ENCODE measurements at regions not wholly inside any gene's neighbourhood (a gene's known extent, or its start where the extent isn't known, plus 50 kb on each side); places are given as distances from the start of the nearest gene placed in this dataset.
"Not testable (repeated sequence)": the region's sequence is repeated elsewhere in the genome, so short reads cannot be mapped to it uniquely, and the experiment has no call there.

DNA sequence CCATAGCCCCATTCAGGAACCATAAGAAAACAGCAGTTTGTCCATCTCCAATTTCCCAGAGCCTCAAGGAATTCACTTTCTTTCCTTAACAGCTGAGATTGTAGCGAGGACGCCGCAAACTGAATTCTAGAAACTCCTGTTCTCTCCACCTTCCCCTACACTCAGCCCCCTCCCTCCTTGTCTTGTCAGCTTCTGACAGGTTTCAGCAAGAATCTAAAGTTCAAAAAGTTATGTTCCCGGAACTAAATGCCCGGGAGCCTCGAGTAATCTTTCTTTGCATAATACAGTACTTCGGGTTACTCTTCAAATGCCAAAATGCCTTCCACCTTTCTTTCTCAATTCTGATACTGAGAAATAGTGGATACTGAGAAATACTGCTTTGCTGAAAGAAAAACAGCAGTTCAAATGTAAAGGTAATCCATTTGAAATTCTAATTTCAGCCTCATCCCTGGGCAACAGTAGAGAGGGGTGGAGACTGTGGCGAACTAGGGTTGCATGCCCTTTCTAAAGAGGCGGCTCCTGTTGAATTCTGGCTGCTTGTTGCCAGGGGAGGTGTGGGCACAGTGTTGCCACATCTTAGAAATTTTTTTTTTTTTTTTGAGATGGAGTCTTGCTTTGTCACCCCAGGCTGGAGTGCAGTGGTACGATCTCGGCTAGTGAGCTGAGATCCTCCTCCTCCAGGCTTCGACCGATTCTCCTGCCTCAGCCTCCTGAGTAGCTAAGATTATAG is 63.5 kb upstream of the USP7 start:
- no peak overlapping the region for H3K27ac ChIP-seq (ENCODE audit: low read depth, low read length, poor library complexity, severe bottlenecking)
- H3K36me3 ChIP-seq (ENCODE audit: insufficient read depth, low read length, poor library complexity, severe bottlenecking): no peaks in the 10 kb centered on the region
- no peaks in the 10 kb centered on the region for H3K4me1 ChIP-seq (ENCODE audit: insufficient read depth, low read length, poor library complexity, severe bottlenecking)
- intact Hi-C loops (cut with micrococcal nuclease; ENCODE audit: unreplicated experiment): no loop called here
- POLR2A ChIA-PET (ENCODE audit: low non-redundant PET): interaction anchor here (0.6 to 0.9 kb wide), 3 partner anchors 33 to 374 kb away, joined by 4 to 6 read pairs (median 6); no protein-coding TSS in a partner anchor
- H3K27me3 ChIP-seq (replicated peaks; ENCODE audit: insufficient read depth, low read depth, low read length, poor library complexity): no peaks in the 10 kb centered on the region
- DNase-seq (ENCODE audit: low spot score): no peak
- no peak overlapping the region for H3K4me3 ChIP-seq (ENCODE audit: low read depth, low read length, poor library complexity, severe bottlenecking)
- H3K9me3 ChIP-seq (ENCODE audit: low read depth, low read length, poor library complexity, severe bottlenecking): no peaks in the 10 kb centered on the region
- BruUV-seq (replicated peaks): no TSS peak
- CTCF ChIA-PET: interaction anchor here (1.5 kb wide), 1 partner anchor 19 kb away, joined by 4 read pairs; no protein-coding TSS in a partner anchor
- TF ChIP-seq CTCF (conservative IDR thresholded peaks at IDR 0.05; ENCODE audit: low read depth, low read length): no peak
- TF ChIP-seq EZH2 (IDR thresholded peaks at IDR 0.05; ENCODE audit: borderline replicate concordance, low read depth, low read length, poor library complexity, severe bottlenecking): no peak

- intact Hi-C loops (cut with micrococcal nuclease; ENCODE audit: unreplicated experiment); H3K4me1 ChIP-seq (ENCODE audit: insufficient read depth, low read length, poor library complexity, severe bottlenecking); H3K9me3 ChIP-seq (ENCODE audit: low read depth, low read length, poor library complexity, severe bottlenecking); BruUV-seq (replicated peaks); H3K27ac ChIP-seq (ENCODE audit: low read depth, low read length, poor library complexity, severe bottlenecking); POLR2A ChIA-PET (ENCODE audit: low non-redundant PET); H3K36me3 ChIP-seq (ENCODE audit: insufficient read depth, low read length, poor library complexity, severe bottlenecking); DNase-seq (ENCODE audit: low spot score); H3K27me3 ChIP-seq (replicated peaks; ENCODE audit: insufficient read depth, low read depth, low read length, poor library complexity); H3K4me3 ChIP-seq (ENCODE audit: low read depth, low read length, poor library complexity, severe bottlenecking): not testable (repeated sequence)
- CTCF ChIA-PET: interaction anchor here (0.7 kb wide), 1 partner anchor 26 kb away, joined by 4 read pairs; no protein-coding TSS in a partner anchor
Observed at GRCh38 chr16:9028491-9028890, 63.0 kb upstream of the HAPSTR1 start.

DNA sequence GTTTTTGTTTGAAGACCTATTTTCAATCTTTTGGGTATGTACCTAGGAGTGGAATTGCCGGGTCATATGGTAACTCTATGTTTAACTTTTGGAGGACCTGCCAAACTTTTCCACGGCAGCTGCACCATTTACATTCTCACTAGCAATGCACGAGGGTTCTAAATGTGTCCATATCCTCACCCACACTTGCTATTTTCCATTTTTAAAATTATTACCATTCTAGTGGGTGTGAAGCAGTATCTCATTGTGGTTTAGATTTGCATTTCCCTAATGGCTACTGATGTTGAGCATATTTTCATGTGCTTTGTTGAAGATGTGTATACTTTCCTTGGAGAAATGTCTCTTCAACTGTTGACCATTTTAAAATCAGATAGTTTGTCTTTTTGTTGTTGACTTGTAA is 60.3 kb upstream of the HAPSTR1 start:
- Histone ChIP-seq H3K27ac (ENCODE audit: low read depth, low read length, poor library complexity, severe bottlenecking) (no peak overlapping the region), H3K27me3 (replicated peaks; ENCODE audit: insufficient read depth, low read depth, low read length, poor library complexity) (no peaks in the 10 kb centered on the region), H3K9me3 (ENCODE audit: low read depth, low read length, poor library complexity, severe bottlenecking) (no peaks in the 10 kb centered on the region), H3K36me3 (ENCODE audit: insufficient read depth, low read length, poor library complexity, severe bottlenecking) (no peaks in the 10 kb centered on the region), H3K4me3 (ENCODE audit: low read depth, low read length, poor library complexity, severe bottlenecking) (no peak overlapping the region), H3K4me1 (ENCODE audit: insufficient read depth, low read length, poor library complexity, severe bottlenecking) (no peaks in the 10 kb centered on the region)
- TF ChIP-seq CTCF (conservative IDR thresholded peaks at IDR 0.05; ENCODE audit: low read depth, low read length) (no peak), EZH2 (IDR thresholded peaks at IDR 0.05; ENCODE audit: borderline replicate concordance, low read depth, low read length, poor library complexity, severe bottlenecking) (no peak)
- intact Hi-C loops (cut with micrococcal nuclease; ENCODE audit: unreplicated experiment): no loop called here
- ChIA-PET POLR2A (ENCODE audit: low non-redundant PET) (no interaction called here), CTCF (no interaction called here)
- no peak for DNase-seq (ENCODE audit: low spot score)
- BruUV-seq (replicated peaks): no TSS peak

Measured in A673 (cell line).